ENCODE measurements at regions not wholly inside any gene's neighbourhood (a gene's known extent, or its start where the extent isn't known, plus 50 kb on each side); places are given as distances from the start of the nearest gene placed in this dataset.

- H3K4me2 ChIP-seq (ENCODE audit: low read depth, low read length) = no peak overlapping the region
- H3K4me3 ChIP-seq (ENCODE audit: low read length) = no peak overlapping the region
- H3K27ac ChIP-seq (ENCODE audit: low read length) = no peak overlapping the region
- no peaks in the 10 kb centered on the region for H3K9me2 ChIP-seq (replicated peaks; ENCODE audit: insufficient read depth, low read length)
- DNase-seq = no peak
- H4K20me1 ChIP-seq (ENCODE audit: insufficient read depth, low read length) = no peaks in the 10 kb centered on the region
- TF ChIP-seq EZH2phosphoT487 (IDR thresholded peaks at IDR 0.05; ENCODE audit: low read length) (no peak), EZH2 (optimal IDR thresholded peaks at IDR 0.05; ENCODE audit: low read depth, low read length) (no peak)
- TF ChIP-seq, protein P1, sequence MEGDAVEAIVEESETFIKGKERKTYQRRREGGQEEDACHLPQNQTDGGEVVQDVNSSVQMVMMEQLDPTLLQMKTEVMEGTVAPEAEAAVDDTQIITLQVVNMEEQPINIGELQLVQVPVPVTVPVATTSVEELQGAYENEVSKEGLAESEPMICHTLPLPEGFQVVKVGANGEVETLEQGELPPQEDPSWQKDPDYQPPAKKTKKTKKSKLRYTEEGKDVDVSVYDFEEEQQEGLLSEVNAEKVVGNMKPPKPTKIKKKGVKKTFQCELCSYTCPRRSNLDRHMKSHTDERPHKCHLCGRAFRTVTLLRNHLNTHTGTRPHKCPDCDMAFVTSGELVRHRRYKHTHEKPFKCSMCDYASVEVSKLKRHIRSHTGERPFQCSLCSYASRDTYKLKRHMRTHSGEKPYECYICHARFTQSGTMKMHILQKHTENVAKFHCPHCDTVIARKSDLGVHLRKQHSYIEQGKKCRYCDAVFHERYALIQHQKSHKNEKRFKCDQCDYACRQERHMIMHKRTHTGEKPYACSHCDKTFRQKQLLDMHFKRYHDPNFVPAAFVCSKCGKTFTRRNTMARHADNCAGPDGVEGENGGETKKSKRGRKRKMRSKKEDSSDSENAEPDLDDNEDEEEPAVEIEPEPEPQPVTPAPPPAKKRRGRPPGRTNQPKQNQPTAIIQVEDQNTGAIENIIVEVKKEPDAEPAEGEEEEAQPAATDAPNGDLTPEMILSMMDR (IDR thresholded peaks at IDR 0.05; ENCODE audit: low read length) = no peak
- no peak overlapping the region for H3K9ac ChIP-seq (ENCODE audit: low read length)
- no peaks in the 10 kb centered on the region for H3K36me3 ChIP-seq (replicated peaks; ENCODE audit: insufficient read depth, low read length)
- no peak overlapping the region for H2AFZ ChIP-seq (ENCODE audit: low read length)
- peaks cover 13% of the 10 kb centered on the region for H3F3A ChIP-seq (ENCODE audit: insufficient read depth, low read length)
- H3K27me3 ChIP-seq (replicated peaks; ENCODE audit: insufficient read depth, low read length) = no peaks in the 10 kb centered on the region
- H3K79me2 ChIP-seq (ENCODE audit: low read length) = no peaks in the 10 kb centered on the region
- H3K9me3 ChIP-seq (replicated peaks; ENCODE audit: insufficient read depth, low read length) = no peaks in the 10 kb centered on the region
- peaks cover 18% of the 10 kb centered on the region for H3K4me1 ChIP-seq (ENCODE audit: low read length)
These were observed 88.1 kb upstream of the RUNX3 start for GRCh38 chr1:25018110-25018735.

- no peak overlapping the region for H3K4me2 ChIP-seq (ENCODE audit: low read depth, low read length)
- no peak for DNase-seq
These were observed 87.5 kb upstream of the RUNX3 start for GRCh38 chr1:25017436-25018109.

DNA sequence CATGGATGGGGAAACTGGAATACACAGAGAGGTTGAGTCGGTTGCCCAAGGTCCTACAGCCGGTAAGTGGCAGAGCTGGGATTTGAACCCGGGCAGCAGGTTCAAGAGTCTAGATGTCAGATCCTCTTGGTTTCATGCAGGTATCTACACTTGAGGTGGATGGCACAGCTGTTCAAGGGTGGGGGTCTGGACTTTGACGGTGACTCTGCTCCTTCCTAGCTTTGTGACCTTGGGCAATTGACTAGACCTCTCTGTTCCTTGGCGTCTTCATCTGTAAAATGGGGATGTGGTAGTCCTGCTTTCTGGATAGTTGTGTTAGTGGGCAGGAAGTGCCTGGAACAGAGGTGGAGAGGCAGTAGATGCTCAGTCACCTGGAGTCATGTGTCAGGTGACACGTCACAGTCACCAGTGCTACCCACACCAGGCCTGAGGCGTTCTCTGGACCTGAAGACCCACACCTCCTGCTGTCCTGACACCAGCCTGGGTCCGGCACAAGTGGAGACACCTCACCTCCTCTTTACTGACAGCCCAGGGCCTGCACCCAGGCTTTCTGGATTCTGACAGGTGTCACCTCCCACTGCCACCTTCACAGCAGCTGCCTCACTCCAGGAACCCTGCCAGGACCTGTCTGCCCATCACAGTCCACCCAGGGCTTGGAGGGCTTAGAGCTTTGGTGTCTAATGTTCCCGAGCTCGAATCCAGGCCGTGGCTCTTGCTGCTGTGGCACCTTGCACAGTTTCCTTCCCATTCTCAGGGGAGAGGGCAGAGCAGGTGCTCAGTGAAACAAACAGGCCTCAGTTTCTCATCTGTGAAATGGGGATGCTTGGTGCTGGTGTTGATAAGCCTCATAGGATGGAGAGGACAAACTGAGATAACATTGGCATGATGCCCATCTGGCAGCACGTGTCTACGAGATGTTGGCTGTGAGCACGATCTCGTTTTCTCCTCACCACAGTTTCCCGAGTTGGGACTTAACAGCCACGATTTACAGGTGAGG, 83.2 kb upstream of the RUNX3 start:
- H2AFZ ChIP-seq (ENCODE audit: low read length) = no peak overlapping the region
- no peak for TF ChIP-seq EZH2phosphoT487 (IDR thresholded peaks at IDR 0.05; ENCODE audit: low read length)
- TF ChIP-seq, protein P1 (IDR thresholded peaks at IDR 0.05; ENCODE audit: low read length) = no peak
- no peak for TF ChIP-seq EZH2 (optimal IDR thresholded peaks at IDR 0.05; ENCODE audit: low read depth, low read length)
- H4K20me1 ChIP-seq (ENCODE audit: insufficient read depth, low read length) = no peaks in the 10 kb centered on the region
- no peak overlapping the region for H3K27ac ChIP-seq (ENCODE audit: low read length)
- H3K4me3 ChIP-seq (ENCODE audit: low read length) = no peak overlapping the region
- H3K9ac ChIP-seq (ENCODE audit: low read length) = no peak overlapping the region
- H3F3A ChIP-seq (ENCODE audit: insufficient read depth, low read length) = no peaks in the 10 kb centered on the region
- no peaks in the 10 kb centered on the region for H3K4me1 ChIP-seq (ENCODE audit: low read length)
- no peaks in the 10 kb centered on the region for H3K9me3 ChIP-seq (replicated peaks; ENCODE audit: insufficient read depth, low read length)
- no peaks in the 10 kb centered on the region for H3K79me2 ChIP-seq (ENCODE audit: low read length)
- DNase-seq = no peak
- H3K36me3 ChIP-seq (replicated peaks; ENCODE audit: insufficient read depth, low read length) = no peaks in the 10 kb centered on the region
- H3K4me2 ChIP-seq (ENCODE audit: low read depth, low read length) = no peak overlapping the region
- no peaks in the 10 kb centered on the region for H3K27me3 ChIP-seq (replicated peaks; ENCODE audit: insufficient read depth, low read length)
- H3K9me2 ChIP-seq (replicated peaks; ENCODE audit: insufficient read depth, low read length) = no peaks in the 10 kb centered on the region

More at GRCh38 chr1:25017436-25018109, 87.5 kb upstream of the RUNX3 start:
- H2AFZ ChIP-seq (ENCODE audit: low read length) = no peak overlapping the region
- no peak overlapping the region for H3K9ac ChIP-seq (ENCODE audit: low read length)
- peaks cover 11% of the 10 kb centered on the region for H3K4me1 ChIP-seq (ENCODE audit: low read length)
- no peaks in the 10 kb centered on the region for H3K9me3 ChIP-seq (replicated peaks; ENCODE audit: insufficient read depth, low read length)
- H3F3A ChIP-seq (ENCODE audit: insufficient read depth, low read length) = peaks cover 7% of the 10 kb centered on the region; the same call in 1 of the 2 replicates
- no peaks in the 10 kb centered on the region for H3K27me3 ChIP-seq (replicated peaks; ENCODE audit: insufficient read depth, low read length)
- no peaks in the 10 kb centered on the region for H4K20me1 ChIP-seq (ENCODE audit: insufficient read depth, low read length)
- no peak overlapping the region for H3K4me3 ChIP-seq (ENCODE audit: low read length)
- no peaks in the 10 kb centered on the region for H3K36me3 ChIP-seq (replicated peaks; ENCODE audit: insufficient read depth, low read length)
- no peaks in the 10 kb centered on the region for H3K79me2 ChIP-seq (ENCODE audit: low read length)
- no peak overlapping the region for H3K27ac ChIP-seq (ENCODE audit: low read length)
- TF ChIP-seq EZH2 (optimal IDR thresholded peaks at IDR 0.05; ENCODE audit: low read depth, low read length) (no peak), EZH2phosphoT487 (IDR thresholded peaks at IDR 0.05; ENCODE audit: low read length) (no peak)
- TF ChIP-seq, protein P1 (IDR thresholded peaks at IDR 0.05; ENCODE audit: low read length) = no peak
- H3K9me2 ChIP-seq (replicated peaks; ENCODE audit: insufficient read depth, low read length) = no peaks in the 10 kb centered on the region

Data from MM.1S (cell line).